ENCODE measurements at regions not wholly inside any gene's neighbourhood (a gene's known extent, or its start where the extent isn't known, plus 50 kb on each side); places are given as distances from the start of the nearest gene placed in this dataset.

DNA sequence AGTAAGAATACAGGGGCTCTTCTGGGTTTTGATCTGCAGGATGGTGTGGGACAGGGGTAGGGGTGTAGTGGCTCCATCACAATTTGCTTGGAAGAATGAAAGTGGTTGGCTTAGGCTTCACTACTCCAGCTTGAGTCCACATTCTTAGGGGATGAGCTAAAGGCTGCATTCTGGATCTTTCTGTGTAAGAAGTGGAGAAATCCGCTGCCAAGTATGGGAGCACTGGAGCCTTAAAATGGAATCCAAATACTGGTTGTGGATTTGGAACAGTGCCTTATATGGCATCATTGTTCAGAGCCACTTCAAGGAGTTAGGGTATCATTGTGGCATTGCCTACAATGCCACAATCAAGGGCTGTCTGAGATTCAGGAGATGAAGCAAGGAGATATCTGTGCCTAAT is 187.1 kb downstream of the LMO4 start:
- Mint-ChIP-seq H3K27ac (no peak overlapping the region), H3K36me3 (ENCODE audit: low read depth) (no peaks in the 10 kb centered on the region), H3K4me1 (peaks cover 16% of the 10 kb centered on the region), H3K4me3 (no peak overlapping the region), H3K27me3 (ENCODE audit: low read depth) (no peaks in the 10 kb centered on the region), H3K9me3 (no peaks in the 10 kb centered on the region)
- TF ChIP-seq, protein P1, sequence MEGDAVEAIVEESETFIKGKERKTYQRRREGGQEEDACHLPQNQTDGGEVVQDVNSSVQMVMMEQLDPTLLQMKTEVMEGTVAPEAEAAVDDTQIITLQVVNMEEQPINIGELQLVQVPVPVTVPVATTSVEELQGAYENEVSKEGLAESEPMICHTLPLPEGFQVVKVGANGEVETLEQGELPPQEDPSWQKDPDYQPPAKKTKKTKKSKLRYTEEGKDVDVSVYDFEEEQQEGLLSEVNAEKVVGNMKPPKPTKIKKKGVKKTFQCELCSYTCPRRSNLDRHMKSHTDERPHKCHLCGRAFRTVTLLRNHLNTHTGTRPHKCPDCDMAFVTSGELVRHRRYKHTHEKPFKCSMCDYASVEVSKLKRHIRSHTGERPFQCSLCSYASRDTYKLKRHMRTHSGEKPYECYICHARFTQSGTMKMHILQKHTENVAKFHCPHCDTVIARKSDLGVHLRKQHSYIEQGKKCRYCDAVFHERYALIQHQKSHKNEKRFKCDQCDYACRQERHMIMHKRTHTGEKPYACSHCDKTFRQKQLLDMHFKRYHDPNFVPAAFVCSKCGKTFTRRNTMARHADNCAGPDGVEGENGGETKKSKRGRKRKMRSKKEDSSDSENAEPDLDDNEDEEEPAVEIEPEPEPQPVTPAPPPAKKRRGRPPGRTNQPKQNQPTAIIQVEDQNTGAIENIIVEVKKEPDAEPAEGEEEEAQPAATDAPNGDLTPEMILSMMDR (IDR thresholded peaks at IDR 0.05; ENCODE audit: unreplicated experiment in 3 of 3), result no peak

DNA sequence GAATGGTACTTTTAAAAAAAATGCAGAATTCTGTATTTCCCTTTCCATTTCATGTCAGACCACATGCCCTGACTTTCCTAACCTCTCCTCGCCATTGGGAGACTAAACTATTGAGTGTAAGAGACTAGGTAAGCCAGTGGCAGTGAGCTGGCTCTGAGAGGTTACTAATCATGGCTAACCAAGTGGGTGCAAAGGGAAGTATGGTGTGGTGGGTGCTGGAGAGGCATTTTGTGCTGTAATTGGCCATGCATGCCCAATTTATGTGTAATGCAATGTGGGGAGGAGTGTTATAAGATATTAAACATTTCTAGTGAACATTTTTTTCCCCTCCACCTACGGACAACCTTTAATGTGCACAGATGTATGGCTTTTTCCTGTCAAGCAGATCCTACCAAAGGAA is 190.1 kb downstream of the LMO4 start:
- TF ChIP-seq, protein P1 (IDR thresholded peaks at IDR 0.05; ENCODE audit: unreplicated experiment in 3 of 3), result no peak
- Mint-ChIP-seq H3K4me1 (peaks cover 32% of the 10 kb centered on the region), H3K9me3 (no peaks in the 10 kb centered on the region), H3K27me3 (ENCODE audit: low read depth) (no peaks in the 10 kb centered on the region), H3K4me3 (no peak overlapping the region), H3K27ac (peak overlapping the region in 1 of 3 experiments; percentile 45), H3K36me3 (ENCODE audit: low read depth) (no peaks in the 10 kb centered on the region)

DNA sequence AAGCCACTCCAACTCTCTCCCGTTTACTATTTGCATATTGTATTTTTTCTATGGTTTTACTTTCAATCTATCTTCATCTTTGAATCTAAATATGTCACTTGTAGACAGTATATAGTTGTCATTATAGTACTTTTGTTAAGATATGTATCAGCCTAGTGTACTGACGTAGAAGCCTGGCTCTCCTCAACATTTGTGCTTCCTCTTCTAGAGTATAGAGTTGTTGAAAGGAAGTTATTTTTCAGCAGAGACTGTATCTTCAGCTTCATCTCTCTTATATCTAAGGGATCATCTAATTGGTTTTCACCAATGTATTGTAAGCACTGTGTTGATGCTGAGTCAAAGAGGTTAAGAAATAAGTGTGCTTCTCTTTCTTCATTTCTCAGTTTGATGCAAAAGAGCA is 192.8 kb downstream of the LMO4 start:
- Mint-ChIP-seq H3K36me3 (ENCODE audit: low read depth) (no peaks in the 10 kb centered on the region), H3K4me3 (no peak overlapping the region), H3K9me3 (peaks cover 2% of the 10 kb centered on the region), H3K27me3 (ENCODE audit: low read depth) (no peaks in the 10 kb centered on the region), H3K4me1 (peaks cover 48% of the 10 kb centered on the region), H3K27ac (no peak overlapping the region)
- TF ChIP-seq, protein P1 (IDR thresholded peaks at IDR 0.05; ENCODE audit: unreplicated experiment in 3 of 3), result no peak

DNA sequence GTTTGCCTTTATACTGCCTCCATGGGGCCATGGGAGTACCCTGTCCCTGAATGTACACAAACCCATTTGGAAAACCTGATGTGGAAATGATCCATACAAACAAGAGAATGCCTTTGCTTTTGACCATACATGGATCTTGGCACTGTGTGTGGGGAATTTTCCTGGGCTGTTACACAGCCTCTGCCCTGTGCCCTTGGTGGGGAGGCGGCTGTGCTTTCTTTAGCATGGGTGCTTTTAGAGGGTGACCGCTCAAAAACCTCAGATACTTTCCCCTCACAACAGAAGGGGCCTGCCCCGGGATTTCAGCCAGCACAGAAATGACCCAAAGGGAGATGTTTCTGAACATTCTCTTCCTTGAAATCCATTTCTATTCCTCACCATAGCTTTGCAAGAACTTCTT is 194.8 kb downstream of the LMO4 start:
- Mint-ChIP-seq H3K4me3 (no peak overlapping the region), H3K27ac (peak overlapping the region in 2 of 3 experiments; percentile 22 to 84), H3K27me3 (ENCODE audit: low read depth) (no peaks in the 10 kb centered on the region), H3K4me1 (peaks cover 41% of the 10 kb centered on the region), H3K9me3 (peaks cover 2% of the 10 kb centered on the region), H3K36me3 (ENCODE audit: low read depth) (no peaks in the 10 kb centered on the region)
- TF ChIP-seq, protein P1 (IDR thresholded peaks at IDR 0.05; ENCODE audit: unreplicated experiment in 3 of 3), result no peak

DNA sequence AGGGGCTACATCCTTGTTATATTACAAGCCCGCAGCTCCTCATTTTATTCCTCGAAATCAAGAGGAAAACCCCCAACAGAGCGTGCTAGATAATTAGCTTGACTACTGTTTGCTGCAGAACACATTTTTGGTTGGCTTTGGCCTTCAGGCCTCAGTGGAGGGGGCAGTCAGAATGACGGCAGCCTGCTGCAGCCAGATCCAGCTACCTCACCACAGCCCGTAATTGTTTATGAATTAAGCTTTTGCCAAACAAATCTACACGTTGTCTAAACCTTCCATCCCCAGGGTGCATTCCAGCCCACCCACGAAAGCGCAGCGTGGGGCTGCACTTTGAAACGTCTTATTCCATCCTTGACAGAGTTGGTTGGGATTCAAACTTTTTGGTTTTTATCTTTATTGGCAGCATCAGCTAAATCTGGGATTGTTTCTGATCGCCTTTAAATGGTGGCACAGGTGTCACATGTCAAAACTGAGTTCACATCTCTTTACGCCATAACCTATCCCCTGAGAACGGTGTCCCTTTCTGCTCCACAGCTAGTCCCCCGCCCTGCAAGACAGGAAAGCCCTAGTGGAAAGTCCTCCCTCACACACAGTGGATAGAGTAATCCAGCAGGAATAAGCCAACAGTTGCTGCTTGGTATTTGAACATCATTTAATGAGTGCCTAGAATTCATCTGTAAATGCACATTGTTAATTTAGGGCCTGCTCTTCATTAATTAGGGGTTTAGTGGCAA is 195.5 kb downstream of the LMO4 start:
- Mint-ChIP-seq H3K36me3 (ENCODE audit: low read depth) (no peaks in the 10 kb centered on the region), H3K27ac (peak overlapping the region in 2 of 3 experiments; percentile 42 to 84), H3K4me1 (peaks cover 34% of the 10 kb centered on the region), H3K27me3 (ENCODE audit: low read depth) (no peaks in the 10 kb centered on the region), H3K9me3 (peaks cover 2% of the 10 kb centered on the region), H3K4me3 (peak overlapping the region in 1 of 3 experiments; percentile 18)
- TF ChIP-seq, protein P1 (IDR thresholded peaks at IDR 0.05; ENCODE audit: unreplicated experiment in 3 of 3), result no peak

Data from nephron (organoid).